NOMO-1 (cell line): ENCODE measurements at regions not wholly inside any gene's neighbourhood (a gene's known extent, or its start where the extent isn't known, plus 50 kb on each side); places are given as distances from the start of the nearest gene placed in this dataset.

ENCODE experiments used
- DNase-seq, 2 experiments: peaks; one replicate each; lab custom pipeline; 2025; ENCODE audit not compliant: unreplicated experiment in 2 of 2; lab: John Stamatoyannopoulos, UW

GRCh38 chr13:50299546-50300249 lies 284.5 kb downstream of the KCNRG start:
- DNase-seq, result no peak

- no peak for DNase-seq
Measured at GRCh38 chr13:50303963-50304721, 288.9 kb downstream of the KCNRG start.

- no peak for DNase-seq
Measured at GRCh38 chr13:50306156-50306555, 290.9 kb downstream of the KCNRG start.

- DNase-seq, result no peak
Measured at GRCh38 chr13:50309318-50309717, 294.1 kb downstream of the KCNRG start.

- no peak for DNase-seq
Measured at GRCh38 chr13:50309882-50310594, 294.8 kb downstream of the KCNRG start.

GRCh38 chr13:50310734-50311133 lies 295.5 kb downstream of the KCNRG start:
- DNase-seq, result no peak

GRCh38 chr13:50318887-50319286 lies 303.6 kb downstream of the KCNRG start:
- no peak for DNase-seq

- DNase-seq, result peak; percentile 23 to 31
Measured at GRCh38 chr13:50319635-50320255, 304.5 kb downstream of the KCNRG start.

- DNase-seq, result no peak
Measured at GRCh38 chr13:50320271-50320862, 305.1 kb downstream of the KCNRG start.

- DNase-seq, result peak; percentile 48 to 75
Measured at GRCh38 chr13:50322006-50322405, 306.8 kb downstream of the KCNRG start.

- DNase-seq, result no peak
Measured at GRCh38 chr13:50323440-50324065, 308.3 kb downstream of the KCNRG start.

- no peak for DNase-seq
Measured at GRCh38 chr13:50326271-50326670, 311.0 kb downstream of the KCNRG start.

GRCh38 chr13:50326811-50327210 lies 311.6 kb downstream of the KCNRG start:
- no peak for DNase-seq

- peak; percentile 87 to 99 for DNase-seq
Measured at GRCh38 chr13:50334115-50334778, 319.0 kb downstream of the KCNRG start.

GRCh38 chr13:50334944-50335343 lies 319.7 kb downstream of the KCNRG start:
- no peak for DNase-seq

- DNase-seq, result peak in 1 of 2 experiments; percentile 7
Measured at GRCh38 chr13:50339271-50339670, 324.0 kb downstream of the KCNRG start.

- DNase-seq, result no peak
Measured at GRCh38 chr13:50340146-50340545, 324.9 kb downstream of the KCNRG start.

- DNase-seq, result no peak
Measured at GRCh38 chr13:50340551-50341287, 325.5 kb downstream of the KCNRG start.

- no peak for DNase-seq
Measured at GRCh38 chr13:50341526-50341925, 326.3 kb downstream of the KCNRG start.
